Activated CD8-positive, alpha-beta memory T cell treated with anti-CD3 and anti-CD28 coated beads, Interleukin-2, amount 50 U/mL, for 4 hours (primary cell): ENCODE measurements at regions not wholly inside any gene's neighbourhood (a gene's known extent, or its start where the extent isn't known, plus 50 kb on each side); places are given as distances from the start of the nearest gene placed in this dataset.
"Not testable (repeated sequence)": the region's sequence is repeated elsewhere in the genome, so short reads cannot be mapped to it uniquely, and the experiment has no call there.

ENCODE experiments used
- DNase-seq: peaks from one replicate; pipeline ENCODE4 v3.0.0-alpha.2; 2020

DNA sequence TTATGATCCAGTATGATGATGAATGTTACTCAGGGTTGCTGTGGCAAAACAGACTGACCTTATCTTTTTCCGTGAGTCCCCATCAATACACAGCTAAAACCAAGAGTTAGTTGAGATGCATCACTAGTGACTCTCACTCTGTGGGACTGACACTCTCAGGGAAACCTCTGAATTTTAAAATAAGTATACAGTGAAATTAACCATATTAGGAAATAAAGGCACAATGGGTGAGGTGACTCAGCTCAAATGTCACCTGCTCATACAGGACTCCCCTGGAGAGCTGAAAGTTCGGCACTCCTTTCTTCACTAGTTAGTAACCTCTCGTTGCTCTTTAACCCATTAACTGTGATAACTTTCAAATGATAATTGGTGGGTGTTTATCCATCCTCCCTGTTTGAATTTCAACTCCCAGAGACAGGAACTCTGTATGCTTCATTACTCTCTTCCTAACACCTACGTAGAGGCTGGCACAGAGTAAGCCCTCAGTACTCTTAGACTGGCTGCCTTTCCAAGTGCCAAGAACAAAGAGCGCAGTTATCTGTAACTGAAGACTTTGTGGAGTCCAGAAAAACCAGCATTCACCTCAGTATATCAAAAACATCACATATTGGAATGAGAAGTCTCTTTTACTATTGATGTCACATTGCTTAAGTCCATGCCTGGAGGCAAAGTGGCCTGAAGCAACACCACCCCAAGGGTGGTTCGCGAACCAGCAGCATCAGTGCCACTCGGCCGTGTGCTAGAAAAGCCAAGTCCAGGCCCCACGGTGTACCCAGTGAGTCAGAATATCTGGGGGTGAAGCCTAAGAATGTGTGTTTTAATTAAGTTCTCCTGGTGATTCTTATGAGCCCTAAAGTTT lies 91.1 kb downstream of the NIBAN1 start:
- DNase-seq = no peak

DNA sequence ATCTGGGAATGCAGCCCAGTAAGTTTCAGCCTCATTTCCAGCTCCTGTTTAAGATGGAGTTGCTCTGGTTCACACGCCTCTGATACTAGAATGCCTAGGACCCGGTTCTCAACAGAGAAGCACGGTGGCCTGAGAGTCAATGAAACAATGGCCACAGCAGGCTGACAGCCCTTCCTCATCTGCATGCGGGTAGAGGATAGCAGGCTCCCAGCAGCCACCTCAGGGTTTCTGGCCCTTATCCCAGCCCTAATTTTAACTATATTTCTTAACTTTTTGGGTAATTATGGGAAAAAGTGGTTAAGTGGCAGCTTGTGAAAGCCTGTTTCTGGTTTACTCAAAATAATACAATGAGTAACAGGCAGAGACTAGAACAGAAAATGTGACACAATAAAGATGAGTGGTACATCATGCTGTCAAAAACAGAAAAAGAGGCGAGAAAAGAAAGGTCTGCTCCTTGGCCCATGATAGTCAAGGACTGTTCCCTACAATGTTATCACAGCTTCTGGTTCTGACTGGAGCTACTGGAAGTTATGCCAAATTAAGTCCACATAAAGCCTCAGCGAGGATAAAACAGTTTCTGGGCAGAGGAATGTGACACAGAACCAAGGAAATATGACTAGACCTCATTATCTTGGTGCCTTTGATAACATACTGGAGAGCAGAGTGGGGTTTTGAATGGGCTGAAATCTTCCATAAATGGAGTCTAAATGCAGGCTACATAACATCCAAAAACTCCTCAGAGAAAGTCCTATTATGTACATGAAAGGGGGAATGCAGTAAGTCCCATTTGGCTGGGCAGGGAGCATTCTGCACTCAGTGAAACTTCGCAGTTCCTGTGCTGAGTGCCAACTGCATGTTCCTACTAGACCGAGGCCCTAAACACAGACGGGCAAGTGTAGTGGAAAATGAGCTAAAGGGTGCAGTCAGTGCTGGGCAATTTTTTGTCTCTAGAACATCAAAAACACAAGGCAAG lies 92.1 kb downstream of the NIBAN1 start:
- DNase-seq = no peak

DNA sequence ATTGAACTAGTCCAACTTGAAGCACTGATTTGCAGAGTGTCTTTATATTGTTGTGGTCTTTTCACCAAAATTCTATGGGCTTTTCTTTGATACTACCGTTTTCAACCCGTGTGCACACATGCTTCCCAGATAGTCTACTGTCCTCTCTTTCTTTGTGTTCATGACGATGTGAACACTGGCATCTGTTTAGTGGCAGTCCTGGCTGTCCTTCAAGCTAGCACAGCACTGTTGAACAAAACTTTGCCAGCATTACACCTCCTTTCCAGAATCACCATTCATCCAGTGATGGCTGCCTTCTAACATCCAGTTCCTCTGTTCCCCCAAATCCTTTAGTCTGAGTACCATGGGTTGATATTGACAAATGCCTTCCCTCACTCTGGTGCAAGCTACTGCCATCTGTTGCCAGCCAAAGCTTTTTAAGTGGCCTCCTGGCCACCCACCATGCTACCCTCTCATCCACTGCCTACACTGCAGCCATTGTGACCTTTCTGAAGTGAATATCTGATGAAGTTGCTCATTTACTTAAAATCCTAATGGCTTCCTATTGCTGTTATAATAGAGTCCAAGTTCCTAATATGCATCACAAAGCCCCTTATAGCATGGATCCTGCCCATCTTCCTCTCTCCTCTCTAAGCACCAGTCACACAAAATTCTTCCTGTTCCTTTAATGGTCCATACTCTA lies 94.3 kb downstream of the NIBAN1 start:
- no peak for DNase-seq

DNA sequence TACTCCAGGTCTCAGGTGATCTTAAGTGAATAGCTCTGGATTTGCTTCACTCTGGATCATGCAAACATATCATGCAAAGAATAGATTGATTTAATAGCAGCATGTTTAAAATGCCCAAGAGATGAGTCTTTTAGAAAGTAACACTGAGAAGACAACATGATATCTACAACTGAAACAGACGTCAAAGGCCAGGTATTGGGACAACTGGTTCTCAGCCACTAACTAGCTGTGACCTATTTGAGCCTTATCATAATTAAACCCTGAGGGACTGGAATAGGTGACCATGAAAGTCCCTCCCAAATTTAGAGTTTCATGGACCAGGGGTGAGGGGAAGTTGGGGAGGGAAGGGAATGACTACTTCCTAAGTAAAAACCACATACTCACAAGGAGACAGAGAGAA lies 95.7 kb downstream of the NIBAN1 start:
- DNase-seq = no peak

DNA sequence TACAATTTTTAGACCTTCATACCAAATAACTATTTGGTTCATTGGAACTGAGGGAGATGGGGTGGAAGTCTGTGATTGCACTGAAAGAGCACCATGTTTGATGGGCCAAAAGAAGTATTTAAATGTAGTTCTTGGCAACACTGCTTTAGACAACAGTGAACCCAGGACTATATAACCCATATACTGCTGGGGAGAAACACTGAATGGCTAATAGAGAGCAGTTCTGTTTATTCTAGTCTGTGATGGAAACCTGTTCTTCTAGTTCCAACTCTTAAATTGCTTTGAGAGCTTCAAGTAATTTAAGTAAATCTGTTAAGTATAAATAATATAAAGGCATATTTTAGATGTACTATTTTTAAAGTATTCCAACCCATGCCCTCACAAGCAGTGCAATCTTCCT lies 96.3 kb downstream of the NIBAN1 start:
- DNase-seq = no peak

DNA sequence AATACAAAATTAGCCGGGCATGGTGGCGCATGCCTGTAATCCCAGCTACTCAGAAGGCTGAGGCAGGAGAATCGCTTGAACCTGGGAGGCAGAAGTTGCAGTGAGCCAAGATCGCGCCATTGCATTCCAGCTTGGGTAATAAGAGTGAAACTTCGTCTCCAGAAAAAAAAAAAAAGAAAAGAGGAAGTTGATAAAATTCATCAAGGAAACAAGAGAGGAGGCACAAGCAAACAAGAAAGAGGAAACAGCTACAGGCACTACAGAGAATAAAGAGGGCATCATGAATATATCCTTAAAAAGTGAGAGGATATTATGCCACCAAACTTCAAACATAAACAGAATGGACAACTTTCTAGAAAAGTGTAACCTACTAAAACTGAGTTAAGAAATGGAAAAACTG lies 98.3 kb downstream of the NIBAN1 start:
- not testable (repeated sequence) for DNase-seq

DNA sequence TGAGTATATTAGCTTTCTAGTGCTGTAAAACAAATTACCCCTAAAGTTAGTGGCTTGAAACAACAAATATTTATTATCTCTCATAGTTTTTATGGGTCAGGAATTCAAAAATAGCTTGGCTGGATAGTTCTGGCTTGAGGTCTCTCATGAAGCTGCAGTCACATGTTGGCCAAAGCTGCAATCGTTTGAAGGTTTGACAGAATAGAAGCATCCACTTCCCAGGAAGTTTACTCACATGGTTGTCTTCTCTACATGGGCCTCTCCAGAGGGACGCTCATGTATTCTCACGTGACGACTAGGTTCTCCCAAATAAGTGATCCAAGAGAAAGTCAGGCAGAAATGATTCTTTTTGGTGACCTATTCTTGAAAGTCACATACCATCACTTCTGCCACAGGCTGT lies 99.1 kb downstream of the NIBAN1 start:
- DNase-seq = no peak

DNA sequence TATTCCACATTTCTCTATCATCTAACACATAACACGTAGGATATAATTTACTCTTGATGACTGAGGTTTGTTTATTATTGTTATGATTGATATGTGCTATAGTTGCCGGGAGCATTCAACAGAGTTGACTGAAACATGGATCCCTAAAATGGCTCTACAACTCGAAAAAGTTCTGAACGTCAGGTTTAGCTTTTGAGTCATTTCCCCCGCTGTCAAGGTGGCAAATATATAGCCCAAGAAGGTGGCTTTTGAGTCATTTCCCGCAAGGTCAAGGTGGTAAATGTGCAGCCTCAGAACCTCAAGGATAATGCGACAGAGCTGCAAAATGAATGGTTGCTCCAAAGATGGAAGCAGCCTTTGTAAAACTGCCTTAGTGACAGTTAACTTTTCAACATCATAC lies 104.0 kb downstream of the NIBAN1 start:
- no peak for DNase-seq

DNA sequence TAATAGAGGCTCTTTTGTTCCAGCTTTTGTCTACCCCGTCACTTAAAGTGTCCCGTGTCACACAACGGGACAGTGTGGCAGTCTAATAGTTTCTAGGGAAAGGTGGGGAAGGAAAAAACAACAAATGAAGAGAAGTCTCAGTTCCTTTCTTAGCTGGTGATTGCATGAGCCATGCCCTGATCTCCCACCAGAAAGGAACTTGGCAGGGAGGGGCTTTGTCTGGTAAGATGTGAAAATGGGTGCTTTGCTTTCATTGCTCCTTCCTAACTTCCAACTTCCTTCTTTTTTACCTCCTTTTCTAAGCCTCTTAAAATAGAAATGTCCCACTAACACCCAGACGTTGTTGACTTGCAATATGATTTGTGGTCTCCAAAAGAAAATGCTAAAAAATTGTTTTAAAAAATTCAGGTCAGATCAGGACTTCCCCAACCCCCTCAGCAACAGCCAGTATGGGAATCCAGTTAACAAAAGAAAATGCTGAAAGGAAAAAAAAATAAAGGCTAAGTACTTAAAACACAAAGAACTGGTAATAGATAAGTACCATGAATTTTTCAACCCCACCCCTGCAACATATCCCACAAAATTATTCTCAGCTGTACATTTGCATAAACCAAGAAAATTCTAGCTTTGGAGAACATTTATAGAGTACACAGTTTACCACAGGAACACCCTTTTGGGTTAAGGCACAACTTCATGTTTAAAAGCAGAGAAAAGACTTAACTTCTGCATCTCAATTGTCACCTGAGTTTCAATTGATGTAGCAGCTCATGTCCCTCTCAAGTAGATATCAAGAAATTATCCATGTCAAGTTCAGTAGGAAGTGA lies 106.2 kb downstream of the NIBAN1 start:
- no peak for DNase-seq

DNA sequence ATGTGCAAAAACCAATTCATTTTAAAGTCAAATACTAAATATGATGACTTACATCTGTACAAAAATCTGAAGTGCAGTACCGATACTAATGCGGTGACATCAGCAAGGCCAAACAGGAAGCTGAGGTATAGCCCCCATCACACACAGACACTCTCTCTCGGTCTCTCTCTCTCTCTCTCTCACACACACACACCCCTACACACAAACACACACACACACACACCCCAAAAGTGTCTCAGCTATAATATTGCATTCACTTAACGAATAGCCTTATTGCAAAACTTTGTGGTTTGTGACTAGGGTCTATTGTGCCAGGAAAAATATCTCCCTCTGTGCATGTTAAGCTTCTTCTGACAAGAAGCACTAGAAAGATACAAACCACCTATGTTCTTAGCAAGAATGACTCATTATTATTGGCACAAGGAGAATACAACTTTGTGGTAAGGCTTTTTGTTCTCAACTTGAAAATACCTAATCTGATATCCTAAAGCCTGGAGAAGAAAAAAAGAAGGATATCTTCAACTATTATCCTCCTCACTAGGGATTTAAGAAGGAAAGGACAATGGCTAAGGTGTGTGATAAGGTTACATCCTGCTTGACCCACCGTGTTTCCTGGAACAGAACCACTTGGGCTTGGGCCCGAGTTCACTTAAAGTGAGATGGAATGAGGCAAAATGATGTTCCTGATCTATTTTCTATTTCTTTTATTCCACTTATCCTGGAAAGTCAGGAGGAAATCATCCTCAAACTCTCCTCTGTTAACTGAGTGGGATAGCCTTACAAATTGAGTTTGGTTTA lies 107.1 kb downstream of the NIBAN1 start:
- peak; percentile 39 for DNase-seq

DNA sequence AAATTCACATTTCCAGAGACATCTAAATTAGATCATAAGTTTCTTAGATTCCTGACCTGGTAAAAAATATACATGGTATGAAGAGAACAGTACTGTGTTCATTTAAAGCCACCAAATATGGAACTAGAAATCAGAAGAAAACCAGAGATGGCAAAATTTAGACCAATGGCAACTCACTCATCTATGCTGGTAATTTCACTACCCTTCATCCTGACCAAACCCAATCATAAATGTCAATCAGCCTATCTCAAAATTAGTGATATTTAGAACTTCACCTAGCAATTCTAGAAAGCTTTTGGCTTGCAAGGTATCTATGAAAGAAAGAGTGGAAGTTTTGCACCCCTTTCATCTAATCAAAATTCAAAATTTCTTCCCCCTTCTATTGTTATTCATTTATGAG lies 107.7 kb downstream of the NIBAN1 start:
- no peak for DNase-seq

DNA sequence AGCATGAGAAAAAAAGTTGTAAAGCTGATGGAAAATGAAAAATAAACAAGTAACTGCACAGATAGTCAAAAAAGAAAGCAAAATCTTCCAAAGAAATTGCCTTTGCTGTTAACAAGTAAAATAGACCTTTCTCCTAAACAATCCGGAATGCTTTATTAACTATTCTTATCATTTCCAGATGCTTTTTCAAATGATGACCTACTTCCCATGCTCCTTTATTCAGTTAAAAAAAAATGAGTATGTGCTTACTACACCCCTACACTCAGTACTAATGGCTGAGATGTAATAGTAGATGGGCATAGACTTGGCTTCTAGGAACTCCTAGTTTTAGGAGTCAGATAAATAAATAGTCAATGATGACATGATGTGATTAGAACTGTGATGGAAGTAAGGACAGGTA lies 108.5 kb downstream of the NIBAN1 start:
- DNase-seq = no peak

DNA sequence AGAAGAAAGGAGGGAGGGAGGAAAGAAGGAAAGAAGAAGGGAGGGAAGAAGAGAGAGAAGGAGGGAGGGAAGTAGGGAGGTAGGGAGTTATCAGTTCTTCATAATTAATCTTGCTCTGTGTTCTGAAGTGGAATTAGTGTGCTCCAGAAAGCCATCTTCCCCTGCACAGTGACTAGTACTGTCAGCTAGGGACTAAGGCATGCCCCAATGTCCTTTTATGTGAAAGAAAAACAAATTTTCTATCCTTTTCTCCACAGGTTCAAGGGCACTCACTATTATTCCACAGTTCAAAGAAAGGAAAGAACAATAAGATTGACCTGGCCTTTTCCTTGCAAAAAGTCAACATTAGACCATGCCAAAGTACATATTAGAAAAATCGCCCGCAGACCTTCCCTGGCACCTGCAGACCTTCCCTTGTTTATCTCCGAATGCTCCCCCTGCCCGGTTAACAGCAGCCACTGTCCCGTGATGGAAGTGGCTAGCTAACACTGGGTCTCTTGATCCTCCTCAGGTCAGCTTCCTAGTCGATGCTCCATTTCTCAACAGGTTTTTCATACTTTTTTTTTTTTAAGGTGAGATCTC lies 107.2 kb upstream of the EDEM3 start:
- DNase-seq = no peak

DNA sequence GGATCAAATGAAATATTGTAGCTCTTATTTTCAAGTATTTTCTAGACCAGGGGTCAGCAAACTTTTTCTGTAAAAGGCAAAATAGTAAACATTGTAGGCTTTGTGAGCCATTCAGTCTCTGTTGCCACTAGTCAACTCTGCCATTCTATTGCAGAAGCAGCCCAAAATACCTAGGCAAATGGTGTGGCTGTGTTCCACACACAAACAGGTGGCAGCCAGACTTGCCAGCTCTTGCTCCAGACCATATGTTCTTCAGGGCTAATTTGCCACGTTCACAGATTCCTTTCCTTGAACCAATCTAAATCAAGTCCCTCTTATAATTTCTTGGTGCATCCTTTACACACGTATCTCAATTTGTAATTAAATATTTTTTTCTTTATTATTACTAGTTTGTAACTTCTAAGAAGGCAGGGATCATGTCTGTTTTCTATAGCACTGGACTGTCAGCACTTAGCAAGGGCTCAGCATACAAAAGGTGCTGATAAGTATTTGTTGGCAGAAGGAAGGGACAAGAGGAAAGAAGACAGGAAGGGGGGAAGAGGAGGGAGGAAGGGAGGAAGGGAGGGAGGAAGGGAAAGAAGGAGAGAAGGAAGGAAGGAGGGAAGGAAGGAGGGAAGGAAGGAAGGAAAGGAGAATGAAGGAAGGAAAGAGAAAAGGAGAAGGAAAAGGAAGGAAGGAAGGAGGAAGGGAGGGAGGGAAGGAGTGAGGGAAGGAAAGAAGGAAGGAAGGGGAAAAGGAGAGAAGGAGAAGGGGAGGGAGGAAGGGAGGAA lies 106.5 kb upstream of the EDEM3 start:
- DNase-seq = no peak

DNA sequence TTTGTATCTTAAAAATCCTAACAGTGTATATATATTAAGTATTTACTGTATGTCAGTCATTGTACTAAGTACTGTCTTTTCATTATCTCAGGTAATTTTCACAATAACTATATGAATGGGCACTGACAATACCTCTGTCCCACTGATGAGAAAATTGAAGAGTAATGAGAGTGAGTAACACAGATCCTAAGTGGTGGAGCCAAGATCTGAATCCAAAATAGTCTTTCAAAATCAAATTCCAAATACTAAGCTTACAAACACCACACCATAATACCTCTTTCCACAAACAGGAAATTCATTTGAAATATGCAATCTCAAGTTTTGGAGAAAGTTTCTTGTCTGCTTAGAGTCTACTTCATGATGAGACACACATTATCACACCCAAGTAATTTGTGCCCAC lies 105.9 kb upstream of the EDEM3 start:
- no peak for DNase-seq

DNA sequence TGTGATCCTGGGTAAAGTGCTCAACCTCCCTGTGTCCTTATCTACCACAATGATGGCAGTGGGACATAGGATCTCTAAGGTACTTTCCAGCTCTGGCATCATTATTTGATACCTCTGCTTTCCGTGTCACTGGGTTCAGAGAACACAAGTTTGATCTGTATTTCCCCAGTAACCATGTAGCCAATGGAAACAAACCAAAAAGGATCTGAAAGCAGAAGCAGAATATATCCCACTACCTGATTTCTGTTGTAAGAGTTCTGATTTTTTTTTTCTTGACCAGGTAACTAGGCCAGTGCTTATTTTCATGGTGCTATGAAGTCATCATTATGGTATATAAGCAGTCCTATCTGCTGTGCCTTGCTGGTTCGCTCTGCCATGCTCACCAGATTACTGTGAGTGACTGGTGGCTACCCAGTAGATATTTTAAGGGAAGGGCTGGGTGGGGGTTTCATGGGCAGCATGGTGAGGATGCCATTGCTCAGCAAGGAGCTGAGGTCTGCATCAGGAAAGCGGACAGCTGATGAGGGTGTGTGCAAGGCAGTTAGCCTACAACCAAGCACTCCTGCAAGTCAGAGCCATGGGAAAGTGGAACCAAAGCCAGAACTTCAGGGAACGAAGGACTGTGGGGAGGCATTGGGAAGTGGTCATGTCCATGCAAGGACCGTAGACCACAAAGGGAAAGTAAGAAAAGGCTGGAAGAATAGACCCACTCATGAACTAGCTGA lies 104.9 kb upstream of the EDEM3 start:
- DNase-seq = no peak

DNA sequence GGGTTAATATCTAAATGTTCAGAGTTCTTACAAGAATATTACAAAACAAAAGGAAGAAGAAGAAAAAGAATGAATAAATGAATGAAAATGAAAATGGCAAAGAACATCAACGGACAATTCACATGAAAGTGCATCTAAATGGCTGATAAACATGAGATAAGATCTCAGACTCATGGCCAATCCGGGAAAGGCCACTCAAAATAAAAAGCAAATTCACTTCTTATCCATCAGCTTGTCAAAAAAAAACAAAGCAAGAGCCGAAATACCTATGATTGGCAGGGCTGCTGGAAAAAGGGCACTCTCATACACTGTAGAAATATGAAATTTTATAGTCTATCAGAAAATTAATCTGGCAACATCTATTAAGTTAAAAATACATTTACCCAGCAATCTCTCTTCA lies 103.6 kb upstream of the EDEM3 start:
- no peak for DNase-seq

DNA sequence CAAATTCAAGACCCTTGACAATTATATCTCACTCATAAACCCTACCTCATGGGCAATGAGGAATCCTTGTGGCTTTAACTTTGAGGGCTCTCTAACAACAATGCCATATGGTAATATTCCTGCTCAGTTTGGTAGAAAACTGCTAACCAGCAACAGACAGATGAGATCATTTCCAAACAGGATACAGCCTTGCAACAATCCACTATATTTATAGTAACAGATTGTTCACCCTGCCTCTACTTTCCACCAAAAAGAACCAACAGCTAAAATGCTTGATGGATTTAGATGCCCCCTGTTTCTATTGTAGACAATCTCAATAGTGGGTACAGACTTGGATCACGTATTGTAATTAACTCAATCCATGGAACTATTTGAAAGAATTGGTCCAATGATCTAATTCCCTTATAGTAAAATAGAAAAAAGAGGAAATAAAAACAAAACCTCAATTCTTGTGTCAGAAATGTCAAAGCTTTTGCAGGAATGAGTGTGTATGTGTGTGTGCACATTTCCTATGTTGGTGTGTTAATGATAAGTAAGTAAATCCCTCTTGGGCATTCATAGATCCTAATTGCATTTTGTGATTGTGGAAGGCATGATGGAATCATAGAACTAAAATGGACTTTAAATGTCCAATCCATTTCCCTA lies 100.0 kb upstream of the EDEM3 start:
- DNase-seq = no peak

DNA sequence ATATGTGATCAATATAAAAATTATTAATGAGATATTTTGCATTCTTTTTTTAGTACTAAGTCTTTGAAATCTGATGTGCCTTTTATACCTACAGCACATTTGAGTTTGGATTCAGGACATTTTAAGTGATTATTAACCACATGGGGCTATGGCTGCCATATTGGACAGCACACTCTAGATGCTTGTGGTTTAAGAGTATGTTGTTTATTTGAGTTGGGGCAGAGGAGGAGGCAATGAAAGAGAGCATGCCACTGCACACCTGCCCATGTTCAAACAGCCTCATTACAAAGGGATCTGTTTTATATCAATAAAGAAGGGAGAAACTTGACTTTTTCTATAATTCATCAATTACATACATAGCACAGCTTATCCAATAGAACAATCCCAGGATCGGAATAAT lies 99.4 kb upstream of the EDEM3 start:
- DNase-seq = no peak
